ENCODE measurements at regions not wholly inside any gene's neighbourhood (a gene's known extent, or its start where the extent isn't known, plus 50 kb on each side); places are given as distances from the start of the nearest gene placed in this dataset.
"Not testable (repeated sequence)": the region's sequence is repeated elsewhere in the genome, so short reads cannot be mapped to it uniquely, and the experiment has no call there.

DNA sequence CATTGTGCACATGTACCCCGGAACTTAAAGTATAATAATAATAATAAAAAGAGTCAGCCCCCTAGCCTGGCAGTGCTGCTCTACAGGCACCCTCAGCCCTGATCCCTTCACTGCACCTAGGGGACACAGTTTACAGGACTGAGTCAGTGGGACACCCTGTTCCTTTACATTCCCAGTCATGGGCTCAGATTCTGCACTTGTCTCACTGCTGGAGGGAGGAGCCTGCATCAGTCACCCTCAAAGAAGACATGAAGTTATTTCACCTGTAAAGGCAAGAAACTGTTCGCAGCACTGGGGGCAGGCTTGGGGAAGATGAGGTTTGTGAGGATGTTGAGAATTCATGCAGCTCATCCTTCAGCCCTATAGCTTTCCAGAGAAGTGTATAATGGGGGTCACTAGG is 50.7 kb upstream of the VPREB1 start:
- 20 to 50% (median 40%) methylated on average over 1 of the region's 2 CpGs; no CpG with 5 or more reads in 7 of the 10 experiments for WGBS, 10 experiments
- Histone ChIP-seq H3K4me3 (no peak overlapping the region), H3K27ac (no peak overlapping the region)

DNA sequence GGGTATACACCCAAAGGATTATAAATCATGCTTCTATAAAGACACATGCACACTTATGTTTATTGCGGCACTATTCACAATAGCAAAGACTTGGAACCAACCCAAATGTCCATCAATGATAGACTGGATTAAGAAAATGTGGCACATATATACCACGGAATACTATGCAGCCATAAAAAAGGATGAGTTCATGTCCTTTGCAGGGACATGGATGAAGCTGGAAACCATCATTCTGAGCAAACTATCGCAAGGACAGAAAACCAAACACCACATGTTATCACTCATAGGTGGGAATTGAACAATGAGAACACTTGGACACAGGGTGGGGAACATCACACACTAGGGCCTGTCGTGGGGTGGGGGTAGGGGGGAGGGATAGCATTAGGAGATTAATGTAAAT is 51.1 kb upstream of the VPREB1 start:
- no CpG with 5 or more reads among the region's 4 CpGs for whole genome bisulfite sequencing, 10 experiments
- H3K4me1 ChIP-seq (replicated peaks in 1 of 2); H3K4me3 ChIP-seq; H3K27ac ChIP-seq; ATAC-seq (replicated peaks in 6 of 8); in situ Hi-C loops (cut with MboI; ENCODE audit: low pct_unique_long_range_greater_than_20kb in 2 of 9, low sequenced_read_pairs in 9 of 9, unreplicated experiment in 9 of 9): not testable (repeated sequence)

More for the DNA sequence above, 50.7 kb upstream of the VPREB1 start:
- in situ Hi-C loops (cut with MboI; ENCODE audit: low pct_unique_long_range_greater_than_20kb in 2 of 9, low sequenced_read_pairs in 9 of 9, unreplicated experiment in 9 of 9), result no loop called here
- H3K4me1 ChIP-seq (replicated peaks in 1 of 2), result no peaks in the 10 kb centered on the region
- ATAC-seq (replicated peaks in 6 of 8), result no peak

DNA sequence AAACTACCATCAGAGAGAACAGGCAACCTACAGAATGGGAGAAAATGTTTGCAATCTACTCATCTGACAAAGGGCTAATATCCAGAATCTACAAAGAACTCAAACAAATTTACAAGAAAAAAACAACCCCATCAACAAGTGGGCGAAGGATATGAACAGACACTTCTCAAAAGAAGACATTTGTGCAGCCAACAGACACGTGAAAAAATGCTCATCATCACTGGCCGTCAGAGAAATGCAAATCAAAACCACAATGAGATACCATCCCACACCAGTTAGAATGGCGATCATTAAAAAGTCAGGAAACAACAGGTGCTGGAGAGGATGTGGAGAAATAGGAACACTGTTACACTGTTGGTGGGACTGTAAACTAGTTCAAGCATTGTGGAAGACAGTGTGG is 51.6 kb upstream of the VPREB1 start:
- in situ Hi-C loops (cut with MboI; ENCODE audit: low pct_unique_long_range_greater_than_20kb in 2 of 9, low sequenced_read_pairs in 9 of 9, unreplicated experiment in 9 of 9); H3K27ac ChIP-seq; ATAC-seq (replicated peaks in 6 of 8); H3K4me3 ChIP-seq; H3K4me1 ChIP-seq (replicated peaks in 1 of 2): not testable (repeated sequence)
- 0% methylated on average over 1 of the region's 4 CpGs; no CpG with 5 or more reads in 9 of the 10 experiments for WGBS, 10 experiments

DNA sequence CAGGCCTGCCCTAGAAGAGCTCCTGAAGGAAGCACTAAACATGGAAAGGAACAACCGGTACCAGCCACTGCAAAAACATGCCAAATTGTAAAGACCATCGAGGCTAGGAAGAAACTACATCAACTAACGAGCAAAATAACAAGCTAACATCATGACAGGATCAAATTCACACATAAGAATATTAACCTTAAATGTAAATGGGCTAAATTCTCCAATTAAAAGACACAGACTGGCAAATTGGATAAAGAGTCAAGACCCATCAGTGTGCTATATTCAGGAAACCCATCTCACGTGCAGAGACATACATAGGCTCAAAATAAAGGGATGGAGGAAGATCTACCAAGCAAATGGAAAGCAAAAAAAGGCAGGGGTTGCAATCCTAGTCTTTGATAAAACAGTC is 54.8 kb upstream of the VPREB1 start:
- in situ Hi-C loops (cut with MboI; ENCODE audit: low pct_unique_long_range_greater_than_20kb in 2 of 9, low sequenced_read_pairs in 9 of 9, unreplicated experiment in 9 of 9); H3K27ac ChIP-seq; H3K4me3 ChIP-seq; H3K4me1 ChIP-seq (replicated peaks in 1 of 2); ATAC-seq (replicated peaks in 6 of 8): not testable (repeated sequence)
- 0 to 28% methylated on average over 2 to 3 of the region's 4 CpGs; no CpG with 5 or more reads in 8 of the 10 experiments for WGBS, 10 experiments

DNA sequence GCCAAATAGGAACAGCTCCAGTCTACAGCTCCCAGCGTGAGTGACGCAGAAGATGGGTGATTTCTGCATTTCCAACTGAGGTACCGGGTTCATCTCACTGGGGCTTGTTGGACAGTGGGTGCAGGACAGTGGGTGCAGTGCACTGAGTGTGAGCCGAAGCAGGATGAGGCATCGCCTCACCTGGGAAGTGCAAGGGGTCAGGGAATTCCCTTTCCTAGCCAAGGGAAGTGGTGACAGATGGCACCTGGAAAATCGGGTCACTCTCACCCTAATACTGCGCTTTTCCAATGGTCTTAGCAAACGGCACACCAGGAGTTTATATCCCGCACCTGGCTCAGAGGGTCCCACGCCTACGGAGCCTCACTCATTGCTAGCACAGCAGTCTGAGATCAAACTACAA is 56.7 kb upstream of the VPREB1 start:
- H3K27ac ChIP-seq; ATAC-seq (replicated peaks in 6 of 8); in situ Hi-C loops (cut with MboI; ENCODE audit: low pct_unique_long_range_greater_than_20kb in 2 of 9, low sequenced_read_pairs in 9 of 9, unreplicated experiment in 9 of 9); H3K4me3 ChIP-seq; H3K4me1 ChIP-seq (replicated peaks in 1 of 2): not testable (repeated sequence)
- WGBS, 10 experiments, result 74 to 83% (median 78%) methylated on average over 2 to 3 of the region's 11 CpGs; no CpG with 5 or more reads in 6 of the 10 experiments

DNA sequence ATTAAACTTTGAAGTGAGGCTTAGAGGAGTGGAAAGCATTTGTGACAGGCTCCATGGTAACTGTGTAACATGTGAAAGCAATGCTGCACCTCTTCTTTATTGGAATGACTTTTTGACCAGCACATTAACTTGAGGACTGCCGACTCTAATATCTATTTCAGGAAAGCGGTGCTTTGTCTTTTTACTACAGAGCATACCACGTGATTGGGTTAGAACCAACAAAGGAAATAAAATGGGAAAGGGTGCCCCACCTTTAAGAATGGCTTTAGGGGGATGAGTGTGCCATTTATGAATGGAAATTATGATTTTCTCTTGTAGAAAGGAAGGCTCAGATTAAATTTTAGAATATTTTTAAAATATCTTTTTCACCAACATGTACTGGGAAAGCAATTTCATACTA is 57.3 kb upstream of the VPREB1 start:
- no peak for ATAC-seq (replicated peaks in 6 of 8)
- H3K27ac ChIP-seq, result no peak overlapping the region
- no peaks in the 10 kb centered on the region for H3K4me1 ChIP-seq (replicated peaks in 1 of 2)
- WGBS, 10 experiments, result 0 to 60% (median 35%) methylated on average over 1 to 3 of the region's 3 CpGs; no CpG with 5 or more reads in 2 of the 10 experiments
- in situ Hi-C loops (cut with MboI; ENCODE audit: low pct_unique_long_range_greater_than_20kb in 2 of 9, low sequenced_read_pairs in 9 of 9, unreplicated experiment in 9 of 9), result no loop called here
- H3K4me3 ChIP-seq, result no peak overlapping the region

DNA sequence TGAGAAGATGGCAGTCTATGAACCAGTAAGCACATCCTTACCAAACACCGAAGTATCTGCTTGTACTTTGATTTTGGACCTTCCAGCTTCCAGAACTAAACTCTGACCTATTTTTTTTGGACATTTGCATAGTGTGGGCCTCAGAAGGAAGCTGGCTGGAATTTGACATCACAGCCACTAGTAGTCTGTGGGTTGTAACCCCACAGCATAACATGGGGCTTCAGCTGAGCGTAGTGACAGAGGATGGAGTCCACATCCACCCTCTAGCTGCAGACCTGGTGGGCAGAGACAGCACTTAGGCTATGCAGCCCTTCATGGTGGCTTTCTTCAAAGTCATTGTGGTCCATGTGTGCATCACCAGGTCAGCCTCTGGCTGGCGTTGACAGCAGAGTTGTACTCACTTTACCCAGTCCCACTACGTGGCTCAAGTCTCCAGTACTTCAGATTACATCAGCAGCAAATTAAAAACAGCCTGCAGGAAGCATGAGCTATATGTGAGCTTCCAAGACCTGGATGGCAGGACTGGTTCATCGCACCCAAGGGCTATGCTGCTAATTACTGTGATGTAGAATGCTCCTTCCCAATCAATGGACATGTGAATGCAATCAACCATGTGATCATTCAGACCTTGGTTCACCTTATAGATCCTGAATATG is 58.6 kb upstream of the VPREB1 start:
- WGBS, 10 experiments, result 8 to 80% (median 55%) methylated on average over 1 to 5 of the region's 5 CpGs; no CpG with 5 or more reads in 3 of the 10 experiments
- Histone ChIP-seq H3K27ac (no peak overlapping the region), H3K4me1 (replicated peaks in 1 of 2) (no peaks in the 10 kb centered on the region), H3K4me3 (no peak overlapping the region)
- ATAC-seq (replicated peaks in 6 of 8), result no peak
- in situ Hi-C loops (cut with MboI; ENCODE audit: low pct_unique_long_range_greater_than_20kb in 2 of 9, low sequenced_read_pairs in 9 of 9, unreplicated experiment in 9 of 9), result no loop called here

DNA sequence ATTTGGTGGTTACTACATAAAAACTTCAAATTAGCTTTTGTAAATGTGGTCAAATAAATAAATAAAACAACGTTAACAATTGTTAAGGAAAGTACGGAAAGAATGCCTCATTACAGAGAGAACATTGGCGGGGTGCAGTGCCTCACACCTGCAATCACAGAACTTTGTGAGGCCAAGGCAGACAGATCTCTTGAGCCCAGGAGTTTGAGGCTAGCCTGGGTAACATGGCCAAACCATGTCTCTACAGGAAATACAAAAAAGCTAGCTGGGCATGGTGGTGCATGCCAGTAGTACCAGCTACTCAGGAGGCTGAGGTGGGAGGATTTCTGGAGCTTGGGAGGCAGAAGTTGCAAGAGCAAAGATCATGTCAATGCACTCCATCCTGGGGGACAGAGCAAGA is 59.4 kb upstream of the VPREB1 start:
- H3K27ac ChIP-seq, result no peak overlapping the region
- WGBS, 10 experiments, result 0 to 58% (median 50%) methylated on average over 1 to 3 of the region's 3 CpGs; no CpG with 5 or more reads in 1 of the 10 experiments

DNA sequence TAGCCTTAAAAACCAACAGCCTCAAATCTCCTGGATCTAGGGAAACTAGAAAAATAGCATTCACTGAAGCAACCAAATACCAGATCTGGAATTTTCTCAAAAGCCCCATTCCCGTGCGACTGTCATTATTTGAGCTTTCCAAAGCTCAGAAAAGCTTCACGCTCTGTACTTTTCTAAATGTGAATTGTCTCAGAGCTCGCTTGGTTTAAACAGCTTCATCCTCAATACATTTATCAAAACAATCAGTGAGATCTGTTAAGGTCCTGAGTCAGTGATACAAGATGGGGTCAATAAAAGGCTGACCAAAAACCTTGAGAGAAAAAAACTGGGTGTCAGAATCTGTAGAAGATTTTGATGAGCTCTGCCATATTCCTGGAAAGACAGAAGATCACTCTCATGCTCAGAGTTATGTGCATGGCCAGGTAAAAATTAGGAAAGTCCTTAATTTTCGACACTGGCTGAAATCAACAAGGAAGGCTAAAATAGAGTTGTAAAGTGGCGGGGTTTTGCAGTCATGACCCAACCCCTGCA is 60.2 kb upstream of the VPREB1 start:
- WGBS, 10 experiments, result 18 to 59% (median 48%) methylated on average over 2 to 6 of the region's 6 CpGs; no CpG with 5 or more reads in 2 of the 10 experiments
- ATAC-seq (replicated peaks in 6 of 8), result no peak
- Histone ChIP-seq H3K27ac (peak overlapping the region in 1 of 2 donors; percentile 33), H3K4me1 (replicated peaks in 1 of 2) (no peaks in the 10 kb centered on the region), H3K4me3 (no peak overlapping the region)
- in situ Hi-C loops (cut with MboI; ENCODE audit: low pct_unique_long_range_greater_than_20kb in 2 of 9, low sequenced_read_pairs in 9 of 9, unreplicated experiment in 9 of 9), result no loop called here

More for the DNA sequence above, 59.4 kb upstream of the VPREB1 start:
- no peaks in the 10 kb centered on the region for H3K4me1 ChIP-seq (replicated peaks in 1 of 2)
- in situ Hi-C loops (cut with MboI; ENCODE audit: low pct_unique_long_range_greater_than_20kb in 2 of 9, low sequenced_read_pairs in 9 of 9, unreplicated experiment in 9 of 9), result no loop called here
- ATAC-seq (replicated peaks in 6 of 8), result no peak
- no peak overlapping the region for H3K4me3 ChIP-seq

DNA sequence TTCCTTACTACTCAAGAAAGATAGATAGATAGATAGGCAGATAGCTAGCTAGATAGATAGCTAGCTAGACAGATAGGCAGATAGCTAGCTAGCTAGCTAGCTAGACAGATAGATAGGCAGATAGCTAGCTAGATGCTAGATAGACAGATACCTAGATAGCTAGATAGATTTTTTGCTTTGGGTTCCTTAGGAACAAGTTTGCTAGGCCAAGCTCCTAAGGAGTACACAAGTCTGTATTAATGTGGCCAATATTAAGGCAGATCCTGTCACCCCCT is 61.7 kb upstream of the VPREB1 start:
- H3K4me3 ChIP-seq, result no peak overlapping the region
- no peaks in the 10 kb centered on the region for H3K4me1 ChIP-seq (replicated peaks in 1 of 2)
- no peak for ATAC-seq (replicated peaks in 6 of 8)
- in situ Hi-C loops (cut with MboI; ENCODE audit: low pct_unique_long_range_greater_than_20kb in 2 of 9, low sequenced_read_pairs in 9 of 9, unreplicated experiment in 9 of 9), result no loop called here
- no peak overlapping the region for H3K27ac ChIP-seq

DNA sequence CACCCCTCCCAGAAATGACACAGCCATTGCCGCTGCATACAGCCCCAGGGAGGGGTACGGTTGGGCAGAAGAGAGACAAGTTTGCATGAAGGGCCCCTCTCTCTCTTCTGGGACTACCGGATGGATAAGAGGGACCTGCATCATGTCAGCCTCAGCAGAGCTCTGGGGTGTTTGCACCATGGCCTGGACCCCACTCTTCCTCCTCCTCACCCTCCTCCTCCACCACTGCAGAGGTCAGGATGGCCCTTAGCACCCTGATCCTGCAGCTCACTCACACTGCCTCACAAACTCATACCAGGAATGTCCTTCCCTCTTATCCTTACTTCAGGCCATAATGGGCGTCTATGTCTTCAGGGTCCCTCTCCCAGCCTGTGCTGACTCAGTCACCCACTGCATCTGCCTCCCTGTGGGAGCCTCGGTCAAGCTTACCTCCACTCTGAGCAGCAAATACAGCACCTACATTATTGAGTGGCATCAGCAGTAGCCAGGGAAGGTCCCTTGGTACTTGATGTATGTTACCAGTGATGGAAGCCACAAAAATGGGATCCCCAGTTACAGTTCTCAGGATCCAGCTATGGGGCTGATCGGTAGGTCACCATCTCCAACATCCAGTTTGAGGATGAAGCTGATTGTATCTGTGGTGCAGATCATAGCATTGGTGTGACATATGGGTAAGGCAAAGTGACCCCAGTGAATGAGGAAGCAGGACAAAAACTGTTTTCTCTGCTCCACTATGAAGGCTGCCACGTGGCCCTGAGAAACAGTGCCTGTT is 62.2 kb upstream of the VPREB1 start:
- WGBS, 10 experiments, result 14 to 80% (median 47%) methylated on average over 1 to 3 of the region's 7 CpGs; no CpG with 5 or more reads in 4 of the 10 experiments
- H3K27ac ChIP-seq, result no peak overlapping the region
- in situ Hi-C loops (cut with MboI; ENCODE audit: low pct_unique_long_range_greater_than_20kb in 2 of 9, low sequenced_read_pairs in 9 of 9, unreplicated experiment in 9 of 9), result no loop called here
- no peak for ATAC-seq (replicated peaks in 6 of 8)
- H3K4me1 ChIP-seq (replicated peaks in 1 of 2), result no peaks in the 10 kb centered on the region
- no peak overlapping the region for H3K4me3 ChIP-seq

DNA sequence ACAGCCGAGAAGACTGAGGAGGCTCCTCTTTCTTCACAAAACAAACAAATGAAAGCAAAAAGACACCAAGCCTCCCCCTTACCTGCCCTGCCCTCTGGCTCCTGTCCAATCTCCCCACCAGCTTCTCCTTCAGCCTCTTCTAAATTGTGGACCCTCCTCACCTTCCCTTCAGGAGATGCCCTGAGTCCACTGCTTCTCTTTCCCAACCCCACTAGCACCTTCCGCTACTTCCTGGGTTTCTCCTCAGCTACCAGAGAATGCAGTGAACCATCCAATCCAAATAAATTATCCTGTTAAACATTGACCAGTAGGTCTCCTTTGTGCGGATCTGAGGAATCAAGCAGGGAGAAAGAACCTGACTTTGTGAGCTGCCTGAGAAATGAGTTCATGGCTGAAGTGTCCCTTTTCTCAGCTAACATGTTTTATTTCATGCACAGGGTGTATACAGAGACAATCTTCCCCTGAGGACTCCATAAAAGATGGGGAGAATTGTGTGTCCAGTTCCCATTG is 63.2 kb upstream of the VPREB1 start:
- ATAC-seq (replicated peaks in 6 of 8), result no peak
- 0 to 86% (median 33%) methylated on average over 1 to 3 of the region's 3 CpGs; no CpG with 5 or more reads in 3 of the 10 experiments for WGBS, 10 experiments

DNA sequence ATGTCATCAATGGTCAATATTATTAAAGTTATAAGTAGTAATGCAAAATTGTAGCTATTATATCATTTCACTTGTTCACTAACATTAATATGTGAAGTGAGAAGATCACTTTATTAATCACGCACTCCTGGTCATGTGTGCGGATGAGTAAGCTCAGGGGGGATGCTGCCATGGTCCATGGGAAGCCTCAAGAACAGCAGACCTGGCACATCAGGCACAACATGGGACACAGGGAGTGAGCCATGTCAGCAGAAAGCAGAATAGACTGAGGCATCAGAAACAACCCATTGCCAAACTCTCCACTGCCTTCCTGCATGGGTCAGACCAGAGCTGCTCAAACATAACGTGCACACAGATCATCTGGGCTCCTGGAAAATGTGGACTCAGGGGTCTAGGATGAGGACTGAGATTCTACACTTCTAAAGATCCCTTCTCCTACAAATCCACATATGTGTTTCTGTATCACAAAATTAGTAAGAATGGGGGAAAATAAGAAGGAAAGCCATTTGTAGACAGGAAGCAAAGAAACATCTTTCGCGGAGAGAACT is 63.8 kb upstream of the VPREB1 start:
- H3K4me1 ChIP-seq (replicated peaks in 1 of 2), result no peaks in the 10 kb centered on the region
- ATAC-seq (replicated peaks in 6 of 8), result no peak
- H3K4me3 ChIP-seq, result no peak overlapping the region
- in situ Hi-C loops (cut with MboI; ENCODE audit: low pct_unique_long_range_greater_than_20kb in 2 of 9, low sequenced_read_pairs in 9 of 9, unreplicated experiment in 9 of 9), result no loop called here
- no peak overlapping the region for H3K27ac ChIP-seq
- 26 to 94% (median 75%) methylated on average over 1 to 5 of the region's 5 CpGs; no CpG with 5 or more reads in 3 of the 10 experiments for WGBS, 10 experiments

More for the DNA sequence above, 63.2 kb upstream of the VPREB1 start:
- Histone ChIP-seq H3K4me1 (replicated peaks in 1 of 2) (no peaks in the 10 kb centered on the region), H3K27ac (no peak overlapping the region), H3K4me3 (no peak overlapping the region)
- in situ Hi-C loops (cut with MboI; ENCODE audit: low pct_unique_long_range_greater_than_20kb in 2 of 9, low sequenced_read_pairs in 9 of 9, unreplicated experiment in 9 of 9), result no loop called here

Data from motor neuron (in vitro differentiated cells).